GM12878 (cell line): ENCODE measurements at regions not wholly inside any gene's neighbourhood (a gene's known extent, or its start where the extent isn't known, plus 50 kb on each side); places are given as distances from the start of the nearest gene placed in this dataset.

Source experiments
- ATAC-seq: fragments of 200-7000 bp; cut with Tn5 transposase; 3 replicates; pipeline ENCODE4 v1.9.1; 2020; ENCODE audit warnings: mild to moderate bottlenecking, moderate library complexity
- BruUV-seq: library from RNA; stranded (reverse); fragments of 400-500 nt; replicated peaks from 2 replicates; lab custom pipeline; 2021; lab: Mats Ljungman, UMichigan
- CTCF ChIA-PET: fragments of 300-600 bp; sonication (Branson Sonifier 250); formaldehyde crosslinking; extraction: SDS; loops from one replicate; lab custom pipeline; 2021; ENCODE audit warnings: inconsistent platforms; lab: Yijun Ruan, JAX
- POLR2A ChIA-PET: fragments of 350-600 bp; formaldehyde crosslinking; extraction: SDS; loops from one replicate; lab custom pipeline; 2021; ENCODE audit warnings: inconsistent platforms; lab: Charles Lee
- RAD21 ChIA-PET: fragments of 300-600 bp; sonication (Branson Sonifier 250); formaldehyde crosslinking; loops from one replicate; lab custom pipeline; 2023; ENCODE audit warnings: antibody characterized with exemption; ENCODE audit not compliant: unreplicated experiment; lab: Charles Lee
- SMC1A ChIA-PET: fragments of 300-600 bp; sonication (Branson Sonifier 250); formaldehyde crosslinking; loops from one replicate; lab custom pipeline; 2023; ENCODE audit not compliant: unreplicated experiment, uncharacterized antibody; lab: Charles Lee
- DNase-seq: peaks from one replicate; pipeline ENCODE4 v3.0.0-alpha.2; 2011; ENCODE audit warnings: low read depth, low spot score
- FAIRE-seq: peaks from 3 replicates; lab custom pipeline; 2011; peaks lifted over from hg19 to GRCh38; lab: Jason Lieb, UNC
- H2AFZ ChIP-seq: 2 replicates; pipeline ENCODE4 v1.6.0; 2011; ENCODE audit warnings: low read depth, low read length, control low read depth; ENCODE audit not compliant: control insufficient read depth
- H3K27ac ChIP-seq: 2 replicates; pipeline ENCODE4 v1.5.1; 2011; ENCODE audit warnings: control low read depth; ENCODE audit not compliant: control insufficient read depth, insufficient read depth
- H3K27me3 ChIP-seq, 2 experiments: replicated peaks in 1 of 2; 2 replicates each; pipeline versions ENCODE4 v1.6.0 to v1.6.1; 2011; ENCODE audit warnings: low read length in 1 of 2; ENCODE audit not compliant: control insufficient read depth in 2 of 2, insufficient read depth in 2 of 2
- H3K36me3 ChIP-seq, 2 experiments: 2 replicates each; pipeline ENCODE4 v1.5.1; 2011; ENCODE audit warnings: low read length in 1 of 2; ENCODE audit not compliant: control insufficient read depth in 2 of 2, insufficient read depth in 2 of 2
- H3K4me1 ChIP-seq: 2 replicates; pipeline ENCODE4 v1.6.1; 2011; ENCODE audit warnings: mild to moderate bottlenecking, low read length, moderate library complexity, mixed read lengths; ENCODE audit not compliant: control insufficient read depth, insufficient read depth
- H3K4me2 ChIP-seq: 2 replicates; pipeline ENCODE4 v1.6.0; 2011; ENCODE audit warnings: control low read depth; ENCODE audit not compliant: control insufficient read depth, insufficient read depth
- H3K4me3 ChIP-seq: fragments of 200-600 bp; sonication (generic); 2 replicates; pipeline ENCODE4 v1.5.1; 2016
- H3K79me2 ChIP-seq: 2 replicates; pipeline ENCODE4 v1.6.0; 2011; ENCODE audit warnings: low read length; ENCODE audit not compliant: control insufficient read depth, insufficient read depth
- H3K9ac ChIP-seq: 2 replicates; pipeline ENCODE4 v1.8.0; 2011; ENCODE audit warnings: low read length, control low read depth, mixed read lengths; ENCODE audit not compliant: control insufficient read depth, insufficient read depth
- H3K9me3 ChIP-seq: replicated peaks from 3 replicates; pipeline ENCODE4 v1.5.1; 2011; ENCODE audit warnings: mild to moderate bottlenecking, low read length; ENCODE audit not compliant: control insufficient read depth, insufficient read depth
- H4K20me1 ChIP-seq: 2 replicates; pipeline ENCODE4 v1.6.0; 2011; ENCODE audit not compliant: control insufficient read depth, insufficient read depth
- JUND ChIP-seq: IDR thresholded peaks from 2 replicates; pipeline ENCODE4 v1.6.1; 2012; ENCODE audit warnings: low read depth, mild to moderate bottlenecking, low read length, improper control_type of control experiment, moderate library complexity
- LARP7 ChIP-seq: fragments of 450-650 bp; IDR thresholded peaks from 2 replicates; pipeline ENCODE4 v1.6.1; 2017; ENCODE audit warnings: mild to moderate bottlenecking
- MTA2 ChIP-seq: fragments of 450-650 bp; IDR thresholded peaks from 2 replicates; pipeline ENCODE4 v1.6.1; 2016; ENCODE audit warnings: low read depth, mild to moderate bottlenecking, moderate library complexity
- PAX5 ChIP-seq: IDR thresholded peaks from 2 replicates; pipeline ENCODE4 v1.6.1; 2011; ENCODE audit warnings: low read depth, low read length, borderline replicate concordance
- POLR2A ChIP-seq: IDR thresholded peaks from 2 replicates; pipeline ENCODE4 v1.6.1; 2011; ENCODE audit warnings: low read depth, mild to moderate bottlenecking, low read length
- RCOR1 ChIP-seq: conservative IDR thresholded peaks from 2 replicates; pipeline ENCODE4 v1.6.1; 2012; ENCODE audit warnings: low read depth, low read length, improper control_type of control experiment
- ZNF207 ChIP-seq: fragments of 450-650 bp; IDR thresholded peaks from 2 replicates; pipeline ENCODE4 v1.6.1; 2014; ENCODE audit warnings: antibody characterized with exemption, mild to moderate bottlenecking, borderline replicate concordance
- ZNF274 ChIP-seq: IDR thresholded peaks from one replicate; pipeline ENCODE4 v1.8.0; 2011; ENCODE audit not compliant: insufficient read length, insufficient read depth
- WGBS: methylation state at CpG from one replicate; pipeline ENCODE4 v1.1.6; 2016; ENCODE audit warnings: low lambda C conversion rate; ENCODE audit not compliant: insufficient replicate concordance, insufficient coverage; ENCODE audit errors: missing lambda C conversion rate; 5-methylcytosine and 5-hydroxymethylcytosine counted together
- in situ Hi-C: fragments of 300-500 bp; cut with MboI; formaldehyde crosslinking; loops from 9 replicates; pipeline ENCODE4 v1.14.3; 2018; ENCODE audit warnings: mixed read lengths
- intact Hi-C: fragments of 100-400 bp; cut with micrococcal nuclease; formaldehyde crosslinking; loops from one replicate; pipeline ENCODE4 v1.14.2; 2022; ENCODE audit not compliant: unreplicated experiment
- TF ChIP-seq, protein P1 (sequence below): IDR thresholded peaks from 2 replicates; pipeline ENCODE4 v1.6.1; 2012; ENCODE audit warnings: mild to moderate bottlenecking, low read depth, low read length

DNA sequence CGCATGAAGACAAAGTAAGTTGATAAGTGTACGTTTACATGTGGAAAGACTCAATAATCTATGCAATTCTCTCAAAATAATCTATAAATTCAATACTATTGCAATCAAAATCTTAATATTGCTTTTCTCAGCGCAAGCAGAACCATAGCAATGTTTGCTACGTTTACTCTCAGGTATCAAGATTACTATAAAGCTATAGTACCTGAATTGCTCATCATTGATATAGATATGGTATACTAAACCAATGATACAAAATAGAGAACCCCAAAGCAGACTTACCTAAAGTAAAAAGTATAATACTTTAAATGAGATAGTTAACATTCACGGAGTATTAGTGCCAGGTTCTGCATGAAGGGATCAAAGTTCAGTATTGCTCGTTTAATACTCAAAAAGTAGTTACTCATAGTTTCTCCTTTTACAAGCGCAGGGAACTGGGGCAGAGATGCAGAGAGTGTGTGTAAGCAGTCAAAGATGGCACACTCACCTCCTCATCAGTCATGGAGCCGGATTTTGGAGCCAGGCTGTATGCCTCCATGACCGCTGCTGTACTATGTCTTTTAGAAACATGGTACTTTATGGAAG lies 391.0 kb upstream of the ID2 start:
- in situ Hi-C loops = no loop called here
- ATAC-seq (no peak), FAIRE-seq (no peak), DNase-seq (no peak)
- H3K9ac ChIP-seq = no peak overlapping the region
- TF ChIP-seq ZNF274 (no peak), PAX5 (no peak), POLR2A (no peak), LARP7 (no peak), JUND (no peak), ZNF207 (no peak), MTA2 (no peak), RCOR1 (no peak)
- TF ChIP-seq, protein P1, sequence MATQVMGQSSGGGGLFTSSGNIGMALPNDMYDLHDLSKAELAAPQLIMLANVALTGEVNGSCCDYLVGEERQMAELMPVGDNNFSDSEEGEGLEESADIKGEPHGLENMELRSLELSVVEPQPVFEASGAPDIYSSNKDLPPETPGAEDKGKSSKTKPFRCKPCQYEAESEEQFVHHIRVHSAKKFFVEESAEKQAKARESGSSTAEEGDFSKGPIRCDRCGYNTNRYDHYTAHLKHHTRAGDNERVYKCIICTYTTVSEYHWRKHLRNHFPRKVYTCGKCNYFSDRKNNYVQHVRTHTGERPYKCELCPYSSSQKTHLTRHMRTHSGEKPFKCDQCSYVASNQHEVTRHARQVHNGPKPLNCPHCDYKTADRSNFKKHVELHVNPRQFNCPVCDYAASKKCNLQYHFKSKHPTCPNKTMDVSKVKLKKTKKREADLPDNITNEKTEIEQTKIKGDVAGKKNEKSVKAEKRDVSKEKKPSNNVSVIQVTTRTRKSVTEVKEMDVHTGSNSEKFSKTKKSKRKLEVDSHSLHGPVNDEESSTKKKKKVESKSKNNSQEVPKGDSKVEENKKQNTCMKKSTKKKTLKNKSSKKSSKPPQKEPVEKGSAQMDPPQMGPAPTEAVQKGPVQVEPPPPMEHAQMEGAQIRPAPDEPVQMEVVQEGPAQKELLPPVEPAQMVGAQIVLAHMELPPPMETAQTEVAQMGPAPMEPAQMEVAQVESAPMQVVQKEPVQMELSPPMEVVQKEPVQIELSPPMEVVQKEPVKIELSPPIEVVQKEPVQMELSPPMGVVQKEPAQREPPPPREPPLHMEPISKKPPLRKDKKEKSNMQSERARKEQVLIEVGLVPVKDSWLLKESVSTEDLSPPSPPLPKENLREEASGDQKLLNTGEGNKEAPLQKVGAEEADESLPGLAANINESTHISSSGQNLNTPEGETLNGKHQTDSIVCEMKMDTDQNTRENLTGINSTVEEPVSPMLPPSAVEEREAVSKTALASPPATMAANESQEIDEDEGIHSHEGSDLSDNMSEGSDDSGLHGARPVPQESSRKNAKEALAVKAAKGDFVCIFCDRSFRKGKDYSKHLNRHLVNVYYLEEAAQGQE = no peak
- no peaks in the 10 kb centered on the region for H4K20me1 ChIP-seq
- H2AFZ ChIP-seq = no peak overlapping the region
- no peak overlapping the region for H3K27ac ChIP-seq
- intact Hi-C loops = no loop called here
- SMC1A ChIA-PET = interaction anchor here (0.7 to 4.0 kb wide), 3 partner anchors 10 to 40 kb away, joined by 3 to 18 read pairs (median 3); no protein-coding TSS in a partner anchor
- H3K36me3 ChIP-seq = no peaks in the 10 kb centered on the region
- RAD21 ChIA-PET = interaction anchor here (1.3 kb wide), 1 partner anchor 10 kb away, joined by 4 read pairs; no protein-coding TSS in a partner anchor
- WGBS = 66% methylated on average over 9 of the region's 9 CpGs
- POLR2A ChIA-PET = no interaction called here
- H3K4me1 ChIP-seq = no peaks in the 10 kb centered on the region
- no peaks in the 10 kb centered on the region for H3K27me3 ChIP-seq
- H3K4me2 ChIP-seq = no peak overlapping the region
- CTCF ChIA-PET = no interaction called here
- BruUV-seq = no TSS peak
- no peaks in the 10 kb centered on the region for H3K79me2 ChIP-seq
- H3K4me3 ChIP-seq = no peak overlapping the region
- peaks cover 3% of the 10 kb centered on the region; the same call in 1 of the 3 replicates for H3K9me3 ChIP-seq
